Esophagus squamous epithelium (tissue), 5 donors: ENCODE measurements at regions not wholly inside any gene's neighbourhood (a gene's known extent, or its start where the extent isn't known, plus 50 kb on each side); places are given as distances from the start of the nearest gene placed in this dataset.
A peak's percentile ranks its signal among the peaks of the same experiment; 100 is the strongest.

ENCODE experiments used
- DNase-seq: peaks from one replicate; lab custom pipeline; 2025; lab: John Stamatoyannopoulos, UW
- H3K27ac ChIP-seq, 4 donors: fragments of 200-600 bp; sonication (generic); one replicate each; pipeline ENCODE4 v1.5.1; 2016 to 2019; ENCODE audit warnings: mild to moderate bottlenecking in 1 of 4
- H3K27me3 ChIP-seq, 4 donors: fragments of 200-600 bp; sonication (generic); 1 replicate in 3 of 4; 2 replicates in 1 of 4; pipeline versions ENCODE4 v1.5.1 to v1.6.0; 2017 to 2021; ENCODE audit warnings: antibody characterized with exemption in 1 of 4
- H3K36me3 ChIP-seq, 3 donors: fragments of 200-600 bp; sonication (generic); one replicate each; pipeline ENCODE4 v1.5.1; 2016 to 2019
- H3K4me1 ChIP-seq, 3 donors: fragments of 200-600 bp; sonication (generic); one replicate each; pipeline ENCODE4 v1.5.1; 2017 to 2019
- H3K4me3 ChIP-seq, 4 donors: fragments of 200-600 bp; sonication (generic); 1 replicate in 3 of 4; 2 replicates in 1 of 4; pipeline ENCODE4 v1.5.1; 2016 to 2019; ENCODE audit warnings: mild to moderate bottlenecking in 2 of 4, moderate library complexity in 1 of 4
- H3K9me3 ChIP-seq, 3 donors: fragments of 200-600 bp; sonication (generic); one replicate each; pipeline ENCODE4 v1.5.1; 2016 to 2019
- CTCF ChIP-seq, 6 experiments: fragments of 450-650 bp in 4 of 6; fragments of 200-600 bp in 2 of 6; sonication (generic) in 2 of 6; IDR thresholded peaks; one replicate each; pipeline ENCODE4 v1.5.1; 2016 to 2019; ENCODE audit warnings: antibody characterized with exemption in 6 of 6, mild to moderate bottlenecking in 4 of 6, moderate library complexity in 4 of 6
- POLR2A ChIP-seq, 4 donors: fragments of 450-650 bp; IDR thresholded peaks; one replicate each; pipeline ENCODE4 v1.6.1; 2017; ENCODE audit warnings: antibody characterized with exemption in 4 of 4, mild to moderate bottlenecking in 4 of 4, moderate library complexity in 3 of 4
- WGBS, 2 donors: methylation state at CpG; one replicate each; pipeline ENCODE4 v1.1.5; 2018; 5-methylcytosine and 5-hydroxymethylcytosine counted together
- intact Hi-C: fragments of 100-400 bp; cut with DNase I; formaldehyde crosslinking; loops from one replicate; pipeline ENCODE4 v1.15.0; 2022
- donor health status: DM: yes; HTN: yes; CAD: no.

DNA sequence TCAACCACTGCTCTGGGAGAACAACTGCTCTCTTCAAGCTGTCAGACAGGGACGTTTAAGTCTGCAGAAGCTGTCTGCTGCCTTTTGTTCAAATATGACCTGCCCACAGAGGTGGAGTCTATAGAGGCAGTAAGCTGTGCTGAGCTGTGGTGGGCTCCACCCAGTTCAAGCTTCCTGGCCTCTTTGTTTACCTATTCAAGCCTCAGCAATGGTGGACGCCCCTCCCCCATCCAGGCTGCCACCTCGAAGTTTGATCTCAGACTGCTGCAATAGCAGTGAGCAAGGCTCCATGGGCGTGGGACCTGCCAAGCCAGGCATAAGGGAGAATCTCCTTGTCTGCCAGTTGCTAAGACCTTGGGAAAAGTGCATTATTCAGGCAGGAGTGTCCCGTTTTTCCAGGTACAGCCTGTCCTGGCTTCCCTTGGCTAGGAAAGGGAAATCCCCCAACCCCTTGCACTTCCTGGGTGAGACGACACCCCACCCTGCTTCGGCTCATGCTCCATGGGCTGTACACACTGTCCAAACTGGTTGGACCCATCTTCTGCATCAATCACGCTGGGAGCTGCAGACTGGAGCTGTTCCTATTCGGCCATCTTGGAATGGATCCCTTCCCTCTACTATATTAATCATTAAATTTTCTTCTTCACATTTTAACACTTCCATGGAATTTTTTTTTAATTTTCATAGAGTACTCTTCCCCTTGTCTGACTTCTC lies 167.0 kb upstream of the UBE2E2 start:
- Histone ChIP-seq H3K27me3 (no peaks in the 10 kb centered on the region), H3K4me1 (peaks cover 0 to 14% (median 9%) of the 10 kb centered on the region in 3 donors), H3K9me3 (peaks cover 0 to 6% (median 0%) of the 10 kb centered on the region in 3 donors), H3K4me3 (peak overlapping the region in 1 of 4 donors; percentile 39), H3K36me3 (no peaks in the 10 kb centered on the region), H3K27ac (peak overlapping the region in 2 of 4 donors; percentile 13 to 57)
- WGBS, 2 donors: 28 to 40% methylated on average over 6 to 8 of the region's 9 CpGs
- intact Hi-C loops: no loop called here
- TF ChIP-seq CTCF (IDR thresholded peaks at IDR 0.05) (no peak), POLR2A (IDR thresholded peaks at IDR 0.05) (no peak)
- no peak for DNase-seq

- H3K9me3 ChIP-seq: peaks cover 0 to 3% (median 0%) of the 10 kb centered on the region in 3 donors
- intact Hi-C loops: no loop called here
- no peak overlapping the region for H3K4me3 ChIP-seq
- H3K27ac ChIP-seq: peak overlapping the region in 1 of 4 donors; percentile 57
- H3K27me3 ChIP-seq: no peaks in the 10 kb centered on the region
- no peak for DNase-seq
- H3K4me1 ChIP-seq: peaks cover 0 to 14% (median 9%) of the 10 kb centered on the region in 3 donors
- WGBS, 2 donors: 29 to 31% methylated on average over 4 of the region's 4 CpGs
- no peaks in the 10 kb centered on the region for H3K36me3 ChIP-seq
- no peak for TF ChIP-seq POLR2A (IDR thresholded peaks at IDR 0.05)
- no peak for TF ChIP-seq CTCF (IDR thresholded peaks at IDR 0.05)
Observed at GRCh38 chr3:23036728-23037127, 166.4 kb upstream of the UBE2E2 start.

GRCh38 chr3:23038471-23038870 lies 164.7 kb upstream of the UBE2E2 start:
- Histone ChIP-seq H3K4me3 (no peak overlapping the region), H3K36me3 (no peaks in the 10 kb centered on the region), H3K9me3 (no peaks in the 10 kb centered on the region), H3K27ac (no peak overlapping the region), H3K27me3 (no peaks in the 10 kb centered on the region), H3K4me1 (peaks cover 0 to 17% (median 9%) of the 10 kb centered on the region in 3 donors)
- TF ChIP-seq CTCF (IDR thresholded peaks at IDR 0.05): no peak
- TF ChIP-seq POLR2A (IDR thresholded peaks at IDR 0.05): no peak
- DNase-seq: no peak
- intact Hi-C loops: no loop called here
- WGBS, 2 donors: 49 to 61% methylated on average over 2 of the region's 2 CpGs

DNA sequence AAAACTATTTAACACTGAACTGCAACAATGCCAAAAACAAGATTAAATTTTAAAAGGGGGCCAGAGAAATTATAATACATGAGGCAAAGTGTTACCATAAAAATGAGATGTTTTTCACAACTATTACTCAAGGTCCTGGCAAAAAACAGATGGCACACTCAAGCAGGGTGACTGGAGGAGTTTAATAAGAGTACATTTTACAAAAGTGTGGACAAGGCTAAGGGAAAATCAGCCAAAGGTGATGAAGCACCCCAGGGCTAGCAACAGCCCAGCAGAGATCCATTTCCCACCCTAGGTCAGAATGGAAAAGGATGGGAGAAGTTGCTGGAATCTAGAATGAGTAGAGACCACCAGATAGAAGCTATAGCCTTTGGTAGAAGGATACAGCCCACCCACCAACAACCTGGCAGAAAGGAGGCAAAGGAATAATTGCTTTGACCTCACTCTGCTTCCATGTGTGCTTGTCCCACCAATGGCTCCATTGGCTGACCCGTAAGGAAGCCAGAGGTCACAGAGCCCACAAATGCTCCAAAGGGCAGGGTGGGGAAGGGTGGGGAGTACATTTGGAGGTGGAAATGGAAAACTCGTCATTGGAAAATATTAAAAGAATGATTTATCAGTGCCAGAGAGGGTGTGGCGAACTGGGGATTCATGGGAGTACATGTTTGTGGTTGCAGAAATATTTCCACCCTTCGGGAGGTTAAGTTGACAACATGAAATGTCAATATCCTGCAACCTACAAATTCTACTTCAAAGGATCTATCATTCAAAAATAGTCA lies 161.0 kb upstream of the UBE2E2 start:
- TF ChIP-seq CTCF (IDR thresholded peaks at IDR 0.05): no peak
- no peak for TF ChIP-seq POLR2A (IDR thresholded peaks at IDR 0.05)
- Histone ChIP-seq H3K9me3 (no peaks in the 10 kb centered on the region), H3K4me1 (peaks cover 0 to 3% (median 0%) of the 10 kb centered on the region in 3 donors), H3K27ac (peak overlapping the region in 1 of 4 donors; percentile 36), H3K36me3 (no peaks in the 10 kb centered on the region), H3K4me3 (no peak overlapping the region), H3K27me3 (no peaks in the 10 kb centered on the region)
- 49 to 60% methylated on average over 4 of the region's 4 CpGs for WGBS, 2 donors
- no peak for DNase-seq
- intact Hi-C loops: no loop called here

GRCh38 chr3:23044463-23044862 lies 158.7 kb upstream of the UBE2E2 start:
- Histone ChIP-seq H3K36me3 (no peaks in the 10 kb centered on the region), H3K4me1 (peaks cover 0 to 3% (median 0%) of the 10 kb centered on the region in 3 donors), H3K27ac (no peak overlapping the region), H3K27me3 (no peaks in the 10 kb centered on the region), H3K9me3 (no peaks in the 10 kb centered on the region), H3K4me3 (no peak overlapping the region)
- 83 to 100% methylated on average over 1 of the region's 1 CpG for WGBS, 2 donors
- TF ChIP-seq POLR2A (IDR thresholded peaks at IDR 0.05) (no peak), CTCF (IDR thresholded peaks at IDR 0.05) (no peak)
- DNase-seq: no peak
- intact Hi-C loops: no loop called here
